ENCODE measurements at regions not wholly inside any gene's neighbourhood (a gene's known extent, or its start where the extent isn't known, plus 50 kb on each side); places are given as distances from the start of the nearest gene placed in this dataset.

GRCh38 chr10:84606428-84606827, 278.0 kb downstream of the CCSER2 start:
- Histone ChIP-seq H3K9me3 (ENCODE audit: low read depth, low read length, poor library complexity, severe bottlenecking) (no peaks in the 10 kb centered on the region), H3K36me3 (ENCODE audit: insufficient read depth, low read length, poor library complexity, severe bottlenecking) (no peaks in the 10 kb centered on the region), H3K27me3 (replicated peaks; ENCODE audit: insufficient read depth, low read depth, low read length, poor library complexity) (peaks cover 18% of the 10 kb centered on the region), H3K27ac (ENCODE audit: low read depth, low read length, poor library complexity, severe bottlenecking) (no peak overlapping the region), H3K4me3 (ENCODE audit: low read depth, low read length, poor library complexity, severe bottlenecking) (no peak overlapping the region), H3K4me1 (ENCODE audit: insufficient read depth, low read length, poor library complexity, severe bottlenecking) (no peaks in the 10 kb centered on the region)
- TF ChIP-seq EZH2 (IDR thresholded peaks at IDR 0.05; ENCODE audit: borderline replicate concordance, low read depth, low read length, poor library complexity, severe bottlenecking) (no peak), CTCF (conservative IDR thresholded peaks at IDR 0.05; ENCODE audit: low read depth, low read length) (no peak)
- no peak for DNase-seq (ENCODE audit: low spot score)
- intact Hi-C loops (cut with micrococcal nuclease; ENCODE audit: unreplicated experiment), result no loop called here
- CTCF ChIA-PET, result no interaction called here
- BruUV-seq (replicated peaks), result no TSS peak
- POLR2A ChIA-PET (ENCODE audit: low non-redundant PET), result no interaction called here

GRCh38 chr10:84607044-84607443, 278.7 kb downstream of the CCSER2 start:
- H3K27me3 ChIP-seq (replicated peaks; ENCODE audit: insufficient read depth, low read depth, low read length, poor library complexity), result peaks cover 18% of the 10 kb centered on the region
- no peaks in the 10 kb centered on the region for H3K4me1 ChIP-seq (ENCODE audit: insufficient read depth, low read length, poor library complexity, severe bottlenecking)
- BruUV-seq (replicated peaks), result no TSS peak
- ChIA-PET POLR2A (ENCODE audit: low non-redundant PET) (no interaction called here), CTCF (no interaction called here)
- no peaks in the 10 kb centered on the region for H3K36me3 ChIP-seq (ENCODE audit: insufficient read depth, low read length, poor library complexity, severe bottlenecking)
- no peak overlapping the region for H3K27ac ChIP-seq (ENCODE audit: low read depth, low read length, poor library complexity, severe bottlenecking)
- intact Hi-C loops (cut with micrococcal nuclease; ENCODE audit: unreplicated experiment), result no loop called here
- DNase-seq (ENCODE audit: low spot score), result no peak
- TF ChIP-seq EZH2 (IDR thresholded peaks at IDR 0.05; ENCODE audit: borderline replicate concordance, low read depth, low read length, poor library complexity, severe bottlenecking) (no peak), CTCF (conservative IDR thresholded peaks at IDR 0.05; ENCODE audit: low read depth, low read length) (no peak)
- H3K9me3 ChIP-seq (ENCODE audit: low read depth, low read length, poor library complexity, severe bottlenecking), result no peaks in the 10 kb centered on the region
- H3K4me3 ChIP-seq (ENCODE audit: low read depth, low read length, poor library complexity, severe bottlenecking), result no peak overlapping the region

GRCh38 chr10:84607523-84607922, 279.1 kb downstream of the CCSER2 start:
- no peak overlapping the region for H3K27ac ChIP-seq (ENCODE audit: low read depth, low read length, poor library complexity, severe bottlenecking)
- CTCF ChIA-PET, result no interaction called here
- DNase-seq (ENCODE audit: low spot score), result no peak
- no peak for TF ChIP-seq CTCF (conservative IDR thresholded peaks at IDR 0.05; ENCODE audit: low read depth, low read length)
- TF ChIP-seq EZH2 (IDR thresholded peaks at IDR 0.05; ENCODE audit: borderline replicate concordance, low read depth, low read length, poor library complexity, severe bottlenecking), result no peak
- no peaks in the 10 kb centered on the region for H3K9me3 ChIP-seq (ENCODE audit: low read depth, low read length, poor library complexity, severe bottlenecking)
- POLR2A ChIA-PET (ENCODE audit: low non-redundant PET), result no interaction called here
- intact Hi-C loops (cut with micrococcal nuclease; ENCODE audit: unreplicated experiment), result no loop called here
- no peaks in the 10 kb centered on the region for H3K4me1 ChIP-seq (ENCODE audit: insufficient read depth, low read length, poor library complexity, severe bottlenecking)
- H3K27me3 ChIP-seq (replicated peaks; ENCODE audit: insufficient read depth, low read depth, low read length, poor library complexity), result peaks cover 18% of the 10 kb centered on the region
- no peak overlapping the region for H3K4me3 ChIP-seq (ENCODE audit: low read depth, low read length, poor library complexity, severe bottlenecking)
- no peaks in the 10 kb centered on the region for H3K36me3 ChIP-seq (ENCODE audit: insufficient read depth, low read length, poor library complexity, severe bottlenecking)
- no TSS peak for BruUV-seq (replicated peaks)
